ENCODE measurements at regions not wholly inside any gene's neighbourhood (a gene's known extent, or its start where the extent isn't known, plus 50 kb on each side); places are given as distances from the start of the nearest gene placed in this dataset.

- ChIA-PET CTCF (no interaction called here), POLR2A (no interaction called here)
Measured at GRCh38 chr15:85992224-85992623, 87.4 kb upstream of the AGBL1 start.

More at GRCh38 chr15:85992224-85992623, 87.4 kb upstream of the AGBL1 start:
- no peaks in the 10 kb centered on the region for H3K27me3 ChIP-seq (ENCODE audit: insufficient read depth)
- H4K20me1 ChIP-seq (ENCODE audit: insufficient read depth): no peaks in the 10 kb centered on the region
- no peak for DNase-seq
- no peak for TF ChIP-seq NRF1 (IDR thresholded peaks at IDR 0.05; ENCODE audit: low read depth, low read length)
- TF ChIP-seq REST (IDR thresholded peaks at IDR 0.05; ENCODE audit: low read depth, low read length): no peak
- TF ChIP-seq PBX3 (IDR thresholded peaks at IDR 0.05): no peak
- TF ChIP-seq FOXM1 (IDR thresholded peaks at IDR 0.05; ENCODE audit: low read depth): no peak
- no peak for TF ChIP-seq SIN3A (IDR thresholded peaks at IDR 0.05; ENCODE audit: borderline replicate concordance, low read depth, low read length)
- TF ChIP-seq POLR2AphosphoS5 (IDR thresholded peaks at IDR 0.05; ENCODE audit: low read depth, low read length): no peak
- no peak for TF ChIP-seq CHD2 (IDR thresholded peaks at IDR 0.05; ENCODE audit: low read length, partially characterized antibody)
- TF ChIP-seq USF2 (IDR thresholded peaks at IDR 0.05; ENCODE audit: borderline replicate concordance, low read depth, low read length): no peak
- TF ChIP-seq GABPA (IDR thresholded peaks at IDR 0.05; ENCODE audit: low read depth): no peak
- TF ChIP-seq, protein P1, sequence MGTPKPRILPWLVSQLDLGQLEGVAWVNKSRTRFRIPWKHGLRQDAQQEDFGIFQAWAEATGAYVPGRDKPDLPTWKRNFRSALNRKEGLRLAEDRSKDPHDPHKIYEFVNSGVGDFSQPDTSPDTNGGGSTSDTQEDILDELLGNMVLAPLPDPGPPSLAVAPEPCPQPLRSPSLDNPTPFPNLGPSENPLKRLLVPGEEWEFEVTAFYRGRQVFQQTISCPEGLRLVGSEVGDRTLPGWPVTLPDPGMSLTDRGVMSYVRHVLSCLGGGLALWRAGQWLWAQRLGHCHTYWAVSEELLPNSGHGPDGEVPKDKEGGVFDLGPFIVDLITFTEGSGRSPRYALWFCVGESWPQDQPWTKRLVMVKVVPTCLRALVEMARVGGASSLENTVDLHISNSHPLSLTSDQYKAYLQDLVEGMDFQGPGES (IDR thresholded peaks at IDR 0.05; ENCODE audit: low read depth, low read length): no peak
- no peak for TF ChIP-seq RXRA (IDR thresholded peaks at IDR 0.05; ENCODE audit: borderline replicate concordance, low read depth)
- H3K36me3 ChIP-seq (replicated peaks in 1 of 2; ENCODE audit: control insufficient read depth in 1 of 2, insufficient read depth in 2 of 2, low read length in 1 of 2): no peaks in the 10 kb centered on the region
- H3K79me2 ChIP-seq (ENCODE audit: insufficient read depth): no peaks in the 10 kb centered on the region
- 66% methylated on average over 3 of the region's 3 CpGs for WGBS (ENCODE audit: low lambda C conversion rate)
- no peaks in the 10 kb centered on the region for H3K9me2 ChIP-seq
- no peak overlapping the region for H3K4me3 ChIP-seq (ENCODE audit: low read depth in 2 of 2, low read length in 1 of 2)
- H3K4me1 ChIP-seq (ENCODE audit: control insufficient read depth in 1 of 2, insufficient read depth in 2 of 2, low read depth in 1 of 2, low read length in 1 of 2): no peaks in the 10 kb centered on the region
- H3K9ac ChIP-seq: no peak overlapping the region
- no peak overlapping the region for H2AFZ ChIP-seq (ENCODE audit: low read depth)
- H3F3A ChIP-seq (replicated peaks; ENCODE audit: insufficient read depth): no peaks in the 10 kb centered on the region
- H3K4me2 ChIP-seq: no peak overlapping the region
- no peaks in the 10 kb centered on the region for H3K9me3 ChIP-seq
- H3K27ac ChIP-seq (ENCODE audit: low read depth in 2 of 2, low read length in 1 of 2): no peak overlapping the region

Data from SK-N-SH (cell line).